Activated CD4-positive, alpha-beta T cell treated with anti-CD3 and anti-CD28 coated beads, Interleukin-2, amount 10 ng/mL, durations not matched to agents 24 days and 14 days (primary cell): ENCODE measurements at regions not wholly inside any gene's neighbourhood (a gene's known extent, or its start where the extent isn't known, plus 50 kb on each side); places are given as distances from the start of the nearest gene placed in this dataset.

ENCODE experiments used
- DNase-seq: peaks from one replicate; pipeline ENCODE4 v3.0.0; 2022
- H3K27ac Mint-ChIP-seq: one replicate; pipeline ENCODE4 v1.8.0; 2022; ENCODE audit warnings: mild to moderate bottlenecking, mixed read lengths
- H3K27me3 Mint-ChIP-seq: one replicate; pipeline ENCODE4 v1.8.0; 2022; ENCODE audit warnings: mixed read lengths
- H3K36me3 Mint-ChIP-seq: one replicate; pipeline ENCODE4 v1.8.0; 2022; ENCODE audit warnings: low read depth, mild to moderate bottlenecking, mixed read lengths
- H3K4me1 Mint-ChIP-seq: one replicate; pipeline ENCODE4 v1.8.0; 2021; ENCODE audit warnings: mixed read lengths
- H3K4me3 Mint-ChIP-seq: one replicate; pipeline ENCODE4 v1.8.0; 2022; ENCODE audit warnings: mild to moderate bottlenecking, moderate library complexity, mixed read lengths
- H3K9me3 Mint-ChIP-seq: one replicate; pipeline ENCODE4 v1.8.0; 2021; ENCODE audit warnings: mixed read lengths
- intact Hi-C: fragments of 100-400 bp; cut with micrococcal nuclease; formaldehyde crosslinking; loops from one replicate; pipeline ENCODE4 v1.15.1; 2023

GRCh38 chr2:121925466-121925865 lies 170.0 kb downstream of the TSN start:
- H3K36me3 Mint-ChIP-seq = no peaks in the 10 kb centered on the region
- intact Hi-C loops = no loop called here
- no peak for DNase-seq
- no peaks in the 10 kb centered on the region for H3K9me3 Mint-ChIP-seq
- H3K27ac Mint-ChIP-seq = no peak overlapping the region
- no peaks in the 10 kb centered on the region for H3K4me1 Mint-ChIP-seq
- H3K27me3 Mint-ChIP-seq = peaks cover 3% of the 10 kb centered on the region
- no peak overlapping the region for H3K4me3 Mint-ChIP-seq

GRCh38 chr2:121943285-121943684 lies 187.8 kb downstream of the TSN start:
- Mint-ChIP-seq H3K4me1 (no peaks in the 10 kb centered on the region), H3K9me3 (no peaks in the 10 kb centered on the region), H3K27me3 (peaks cover 10% of the 10 kb centered on the region), H3K36me3 (no peaks in the 10 kb centered on the region), H3K27ac (no peak overlapping the region), H3K4me3 (no peak overlapping the region)
- no peak for DNase-seq
- intact Hi-C loops = no loop called here

GRCh38 chr2:121944072-121944831 lies 188.8 kb downstream of the TSN start:
- DNase-seq = no peak
- H3K36me3 Mint-ChIP-seq = no peaks in the 10 kb centered on the region
- H3K27ac Mint-ChIP-seq = no peak overlapping the region
- intact Hi-C loops = no loop called here
- H3K4me1 Mint-ChIP-seq = no peaks in the 10 kb centered on the region
- no peaks in the 10 kb centered on the region for H3K9me3 Mint-ChIP-seq
- no peak overlapping the region for H3K4me3 Mint-ChIP-seq
- peaks cover 7% of the 10 kb centered on the region for H3K27me3 Mint-ChIP-seq

GRCh38 chr2:121947674-121948073 lies 192.2 kb downstream of the TSN start:
- Mint-ChIP-seq H3K36me3 (no peaks in the 10 kb centered on the region), H3K4me1 (no peaks in the 10 kb centered on the region), H3K27me3 (peaks cover 7% of the 10 kb centered on the region), H3K4me3 (no peak overlapping the region), H3K27ac (no peak overlapping the region), H3K9me3 (no peaks in the 10 kb centered on the region)
- intact Hi-C loops = no loop called here
- no peak for DNase-seq

GRCh38 chr2:121949271-121949670 lies 193.8 kb downstream of the TSN start:
- peaks cover 4% of the 10 kb centered on the region for H3K27me3 Mint-ChIP-seq
- no peak overlapping the region for H3K27ac Mint-ChIP-seq
- no peak overlapping the region for H3K4me3 Mint-ChIP-seq
- no peak for DNase-seq
- intact Hi-C loops = no loop called here
- H3K36me3 Mint-ChIP-seq = no peaks in the 10 kb centered on the region
- no peaks in the 10 kb centered on the region for H3K4me1 Mint-ChIP-seq
- no peaks in the 10 kb centered on the region for H3K9me3 Mint-ChIP-seq

- intact Hi-C loops = no loop called here
- no peak for DNase-seq
- Mint-ChIP-seq H3K27ac (no peak overlapping the region), H3K9me3 (no peaks in the 10 kb centered on the region), H3K4me3 (no peak overlapping the region), H3K36me3 (no peaks in the 10 kb centered on the region), H3K27me3 (peaks cover 1% of the 10 kb centered on the region), H3K4me1 (no peaks in the 10 kb centered on the region)
Observed at GRCh38 chr2:121955426-121955825, 200.0 kb downstream of the TSN start.

GRCh38 chr2:121955872-121956271 lies 200.4 kb downstream of the TSN start:
- Mint-ChIP-seq H3K27ac (no peak overlapping the region), H3K9me3 (no peaks in the 10 kb centered on the region), H3K36me3 (no peaks in the 10 kb centered on the region), H3K4me3 (no peak overlapping the region), H3K27me3 (peaks cover 2% of the 10 kb centered on the region), H3K4me1 (no peaks in the 10 kb centered on the region)
- DNase-seq = no peak
- intact Hi-C loops = no loop called here

GRCh38 chr2:121960251-121960650 lies 204.8 kb downstream of the TSN start:
- Mint-ChIP-seq H3K27me3 (peaks cover 2% of the 10 kb centered on the region), H3K9me3 (no peaks in the 10 kb centered on the region), H3K36me3 (no peaks in the 10 kb centered on the region), H3K4me3 (no peak overlapping the region), H3K27ac (no peak overlapping the region), H3K4me1 (no peaks in the 10 kb centered on the region)
- DNase-seq = no peak
- intact Hi-C loops = no loop called here

GRCh38 chr2:121961761-121962160 lies 206.3 kb downstream of the TSN start:
- DNase-seq = no peak
- Mint-ChIP-seq H3K27ac (no peak overlapping the region), H3K9me3 (no peaks in the 10 kb centered on the region), H3K36me3 (no peaks in the 10 kb centered on the region), H3K4me1 (no peaks in the 10 kb centered on the region), H3K27me3 (peaks cover 2% of the 10 kb centered on the region), H3K4me3 (no peak overlapping the region)
- intact Hi-C loops = no loop called here

GRCh38 chr2:121965661-121966060 lies 210.2 kb downstream of the TSN start:
- Mint-ChIP-seq H3K4me1 (no peaks in the 10 kb centered on the region), H3K36me3 (no peaks in the 10 kb centered on the region), H3K9me3 (no peaks in the 10 kb centered on the region), H3K27ac (no peak overlapping the region), H3K27me3 (peaks cover 8% of the 10 kb centered on the region), H3K4me3 (no peak overlapping the region)
- DNase-seq = no peak
- intact Hi-C loops = no loop called here

GRCh38 chr2:121966663-121967062 lies 211.2 kb downstream of the TSN start:
- Mint-ChIP-seq H3K27me3 (peaks cover 8% of the 10 kb centered on the region), H3K4me1 (no peaks in the 10 kb centered on the region), H3K36me3 (no peaks in the 10 kb centered on the region), H3K4me3 (no peak overlapping the region), H3K27ac (no peak overlapping the region), H3K9me3 (no peaks in the 10 kb centered on the region)
- intact Hi-C loops = no loop called here
- no peak for DNase-seq

GRCh38 chr2:121969166-121969565 lies 213.7 kb downstream of the TSN start:
- Mint-ChIP-seq H3K27me3 (peaks cover 8% of the 10 kb centered on the region), H3K4me3 (no peak overlapping the region), H3K36me3 (no peaks in the 10 kb centered on the region), H3K9me3 (no peaks in the 10 kb centered on the region), H3K27ac (no peak overlapping the region), H3K4me1 (no peaks in the 10 kb centered on the region)
- DNase-seq = no peak
- intact Hi-C loops = no loop called here

- DNase-seq = no peak
- Mint-ChIP-seq H3K9me3 (no peaks in the 10 kb centered on the region), H3K27ac (no peak overlapping the region), H3K4me3 (no peak overlapping the region), H3K36me3 (no peaks in the 10 kb centered on the region), H3K4me1 (no peaks in the 10 kb centered on the region), H3K27me3 (peaks cover 8% of the 10 kb centered on the region)
- intact Hi-C loops = no loop called here
Observed at GRCh38 chr2:121969766-121970639, 214.6 kb downstream of the TSN start.

- DNase-seq = no peak
- intact Hi-C loops = no loop called here
- Mint-ChIP-seq H3K27ac (no peak overlapping the region), H3K27me3 (peaks cover 7% of the 10 kb centered on the region), H3K4me3 (no peak overlapping the region), H3K4me1 (no peaks in the 10 kb centered on the region), H3K9me3 (no peaks in the 10 kb centered on the region), H3K36me3 (no peaks in the 10 kb centered on the region)
Observed at GRCh38 chr2:121972203-121972602, 216.8 kb downstream of the TSN start.
